C4-2B (cell line): ENCODE measurements at regions not wholly inside any gene's neighbourhood (a gene's known extent, or its start where the extent isn't known, plus 50 kb on each side); places are given as distances from the start of the nearest gene placed in this dataset.

Experiments
- H3K27ac ChIP-seq: fragments of 450-650 bp; 2 replicates; pipeline ENCODE4 v1.5.1; 2017
- CTCF ChIP-seq: fragments of 450-650 bp; conservative IDR thresholded peaks from 2 replicates; pipeline ENCODE4 v1.5.1; 2017; ENCODE audit warnings: mild to moderate bottlenecking
- ZFX ChIP-seq: fragments of 450-650 bp; IDR thresholded peaks from 2 replicates; pipeline ENCODE4 v1.6.1; 2017

GRCh38 chr14:34161351-34162082 lies 210.6 kb upstream of the EGLN3 start:
- TF ChIP-seq CTCF, result no peak
- TF ChIP-seq ZFX, result no peak
- no peak overlapping the region for H3K27ac ChIP-seq

DNA sequence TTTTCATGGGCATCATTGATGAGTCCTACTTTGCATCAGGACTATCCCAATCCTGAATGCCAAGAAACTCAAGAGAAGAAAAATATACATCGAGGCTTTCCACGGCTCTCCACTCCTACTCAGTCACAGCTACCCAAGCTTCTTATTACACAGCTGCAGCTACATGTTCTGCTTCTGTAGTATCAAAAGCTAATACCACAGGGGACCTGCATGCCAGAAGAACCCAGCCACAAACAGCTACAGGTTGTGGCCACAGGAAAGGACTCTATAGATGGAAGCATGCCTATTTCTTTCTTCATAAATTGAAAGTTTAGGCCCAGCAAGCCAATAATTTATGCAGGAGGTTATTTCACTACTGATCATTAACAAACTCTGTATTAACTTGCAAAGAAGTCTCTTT lies 209.7 kb upstream of the EGLN3 start:
- H3K27ac ChIP-seq, result no peak overlapping the region
- TF ChIP-seq CTCF, result no peak
- TF ChIP-seq ZFX, result no peak

DNA sequence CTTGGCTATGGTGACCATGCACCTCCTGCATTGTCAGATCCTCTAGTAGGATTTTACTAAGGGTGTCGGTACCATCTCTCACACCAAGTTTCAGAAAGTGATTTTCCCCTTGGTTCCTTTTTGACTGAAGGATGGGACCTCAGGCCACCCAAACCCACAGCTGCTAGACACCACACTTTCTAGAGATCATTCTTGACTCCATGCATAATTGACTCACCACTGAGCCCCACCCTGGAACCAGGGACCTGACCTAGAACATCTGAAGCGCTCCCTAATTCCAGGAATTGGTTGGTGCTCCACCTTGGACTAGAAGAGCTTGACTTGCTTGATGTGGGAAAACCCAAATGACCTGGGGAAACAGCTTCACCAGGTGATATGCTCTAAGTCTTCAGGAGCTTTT lies 206.8 kb upstream of the EGLN3 start:
- TF ChIP-seq ZFX (no peak), CTCF (no peak)
- H3K27ac ChIP-seq, result no peak overlapping the region

DNA sequence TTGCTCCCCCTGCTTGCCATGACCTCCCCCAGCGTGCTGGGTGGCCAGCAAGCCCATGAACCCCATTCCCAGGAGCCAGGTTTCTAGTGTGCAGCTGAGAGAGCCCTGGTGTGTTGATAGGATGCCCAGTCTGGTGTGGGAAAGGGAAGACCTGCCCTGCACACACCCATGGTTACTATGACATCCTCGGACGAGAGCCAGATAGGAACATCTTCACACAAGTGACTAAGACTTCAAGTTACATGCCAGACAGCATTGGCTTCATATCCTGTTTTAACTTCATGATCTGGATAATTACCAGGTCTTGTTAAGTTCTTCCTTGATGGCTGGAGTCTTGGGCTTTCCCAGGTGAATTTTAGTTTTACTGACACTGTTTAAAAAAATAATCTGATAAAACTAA lies 196.6 kb upstream of the EGLN3 start:
- peak overlapping the region; percentile 6; the same call in 1 of the 2 replicates for H3K27ac ChIP-seq
- TF ChIP-seq CTCF (no peak), ZFX (no peak)

DNA sequence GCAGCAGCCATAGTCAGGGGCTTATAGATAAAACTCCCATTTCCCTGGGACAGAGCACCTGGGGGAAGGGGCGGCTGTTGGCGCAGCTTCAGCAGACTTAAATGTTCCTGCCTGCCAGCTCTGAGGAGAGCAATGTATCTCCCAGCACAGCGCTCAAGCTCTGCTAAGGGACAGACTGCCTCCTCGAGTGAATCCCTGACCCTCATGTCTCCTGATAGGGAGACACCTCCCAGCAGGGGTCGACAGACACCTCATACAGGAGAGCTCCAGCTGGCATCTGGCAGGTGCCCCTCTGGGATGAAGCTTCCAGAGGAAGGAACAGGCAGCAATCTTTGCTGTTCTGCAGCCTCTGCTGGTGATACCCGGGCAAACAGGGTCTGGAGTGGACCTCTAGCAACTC lies 189.3 kb upstream of the EGLN3 start:
- H3K27ac ChIP-seq, result peak overlapping the region; percentile 73

- peak overlapping the region; percentile 73 for H3K27ac ChIP-seq
Observed at GRCh38 chr14:34139160-34140121, 188.6 kb upstream of the EGLN3 start.

DNA sequence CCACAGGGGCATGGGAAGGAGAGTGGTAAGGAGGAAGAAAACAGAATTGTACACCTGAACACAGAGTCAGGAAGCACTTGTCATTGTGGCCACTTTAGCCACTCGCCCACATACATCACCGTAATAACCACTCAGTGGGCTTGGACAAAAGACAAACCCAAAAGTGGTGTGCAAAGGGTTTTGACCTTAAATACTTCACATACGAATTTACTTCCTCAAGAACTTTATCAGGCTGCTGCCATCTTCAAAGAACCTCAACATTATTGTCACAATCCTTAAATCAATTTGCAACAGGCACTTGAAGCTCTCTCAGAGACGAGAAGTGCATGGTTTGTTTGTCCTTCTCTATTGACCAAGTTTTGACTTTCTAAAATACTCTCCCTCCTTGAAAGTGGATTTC lies 187.3 kb upstream of the EGLN3 start:
- no peak for TF ChIP-seq CTCF
- TF ChIP-seq ZFX, result no peak
- peak overlapping the region; percentile 52; the same call in 1 of the 2 replicates for H3K27ac ChIP-seq

DNA sequence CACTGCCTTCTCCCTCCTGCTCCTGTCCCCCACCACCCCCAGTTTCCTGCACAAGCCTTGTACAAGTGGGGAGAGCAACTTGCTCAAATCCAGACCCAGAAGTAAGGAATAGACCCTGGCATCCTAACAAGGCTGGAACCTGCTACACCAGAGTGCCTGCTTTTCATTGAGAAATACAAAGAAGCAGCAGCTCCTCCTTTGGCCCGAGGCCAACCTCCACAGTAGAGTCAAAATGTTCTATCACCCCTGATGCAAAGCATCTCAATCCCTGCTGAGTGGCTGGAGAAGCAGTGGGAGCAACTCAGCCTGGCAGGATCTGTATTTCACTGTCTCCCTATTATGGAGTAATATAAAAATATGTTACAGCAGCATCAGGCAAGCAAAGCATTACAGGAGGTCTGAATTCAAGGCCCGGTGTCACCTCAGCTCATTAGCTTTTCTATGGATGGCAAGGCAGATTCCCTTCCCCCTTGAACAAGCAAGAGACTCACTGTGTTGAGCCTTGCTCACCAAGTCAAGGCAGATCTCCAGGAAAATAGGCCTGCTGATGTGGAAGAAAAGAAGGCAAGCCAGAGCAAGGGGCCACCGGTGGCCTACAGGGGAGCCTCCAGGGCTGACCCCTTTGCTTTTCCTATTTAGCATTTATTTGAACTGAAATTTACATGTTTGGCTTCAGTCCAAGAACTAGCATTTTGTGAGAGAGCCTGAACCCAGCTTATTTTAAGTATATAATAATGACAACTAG lies 186.3 kb upstream of the EGLN3 start:
- H3K27ac ChIP-seq, result peak overlapping the region; percentile 48
- TF ChIP-seq ZFX (no peak), CTCF (no peak)
